ENCODE measurements at regions not wholly inside any gene's neighbourhood (a gene's known extent, or its start where the extent isn't known, plus 50 kb on each side); places are given as distances from the start of the nearest gene placed in this dataset.

- Histone ChIP-seq H3K27me3 (no peaks in the 10 kb centered on the region), H3K9me3 (no peaks in the 10 kb centered on the region), H3K36me3 (no peaks in the 10 kb centered on the region), H3K4me3 (no peak overlapping the region), H3K27ac (no peak overlapping the region), H3K4me1 (ENCODE audit: insufficient read depth) (no peaks in the 10 kb centered on the region)
- intact Hi-C loops (cut with DNase I): no loop called here
- TF ChIP-seq, protein P1, sequence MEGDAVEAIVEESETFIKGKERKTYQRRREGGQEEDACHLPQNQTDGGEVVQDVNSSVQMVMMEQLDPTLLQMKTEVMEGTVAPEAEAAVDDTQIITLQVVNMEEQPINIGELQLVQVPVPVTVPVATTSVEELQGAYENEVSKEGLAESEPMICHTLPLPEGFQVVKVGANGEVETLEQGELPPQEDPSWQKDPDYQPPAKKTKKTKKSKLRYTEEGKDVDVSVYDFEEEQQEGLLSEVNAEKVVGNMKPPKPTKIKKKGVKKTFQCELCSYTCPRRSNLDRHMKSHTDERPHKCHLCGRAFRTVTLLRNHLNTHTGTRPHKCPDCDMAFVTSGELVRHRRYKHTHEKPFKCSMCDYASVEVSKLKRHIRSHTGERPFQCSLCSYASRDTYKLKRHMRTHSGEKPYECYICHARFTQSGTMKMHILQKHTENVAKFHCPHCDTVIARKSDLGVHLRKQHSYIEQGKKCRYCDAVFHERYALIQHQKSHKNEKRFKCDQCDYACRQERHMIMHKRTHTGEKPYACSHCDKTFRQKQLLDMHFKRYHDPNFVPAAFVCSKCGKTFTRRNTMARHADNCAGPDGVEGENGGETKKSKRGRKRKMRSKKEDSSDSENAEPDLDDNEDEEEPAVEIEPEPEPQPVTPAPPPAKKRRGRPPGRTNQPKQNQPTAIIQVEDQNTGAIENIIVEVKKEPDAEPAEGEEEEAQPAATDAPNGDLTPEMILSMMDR (IDR thresholded peaks at IDR 0.05): no peak
- no peak for TF ChIP-seq EP300 (IDR thresholded peaks at IDR 0.05)
- TF ChIP-seq POLR2A (IDR thresholded peaks at IDR 0.05): no peak
- 89 to 95% (median 90%) methylated on average over 5 of the region's 5 CpGs for WGBS, 3 donors
- no peak for DNase-seq
These were observed 76.5 kb upstream of the ARID5B start for GRCh38 chr10:61825001-61825400.

DNA sequence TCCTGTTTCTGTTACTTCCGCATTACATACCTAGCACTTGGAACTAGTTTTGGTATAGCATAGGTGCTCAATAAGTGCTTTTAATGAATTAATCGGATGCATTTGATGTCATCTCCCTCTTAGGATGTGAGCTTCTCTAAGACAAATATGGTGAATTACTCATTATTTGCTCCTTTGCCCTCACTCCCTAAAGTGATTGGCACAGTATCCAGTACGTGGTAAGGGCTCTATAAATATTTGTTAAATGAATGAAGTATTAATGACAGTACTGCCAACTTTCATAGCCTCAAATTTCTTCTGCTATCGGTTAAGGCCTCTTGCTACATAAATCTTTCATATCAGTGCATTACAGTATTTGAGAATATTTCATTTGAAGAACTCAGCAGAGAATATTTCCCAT lies 75.9 kb upstream of the ARID5B start:
- no peak for DNase-seq
- intact Hi-C loops (cut with DNase I): no loop called here
- no peaks in the 10 kb centered on the region for H3K27me3 ChIP-seq
- no peak overlapping the region for H3K4me3 ChIP-seq
- H3K27ac ChIP-seq: no peak overlapping the region
- H3K4me1 ChIP-seq (ENCODE audit: insufficient read depth): no peaks in the 10 kb centered on the region
- no peaks in the 10 kb centered on the region for H3K36me3 ChIP-seq
- no peaks in the 10 kb centered on the region for H3K9me3 ChIP-seq
- no peak for TF ChIP-seq EP300 (IDR thresholded peaks at IDR 0.05)
- TF ChIP-seq, protein P1 (IDR thresholded peaks at IDR 0.05): no peak
- no peak for TF ChIP-seq POLR2A (IDR thresholded peaks at IDR 0.05)
- 53 to 58% (median 58%) methylated on average over 4 of the region's 4 CpGs for WGBS, 3 donors

DNA sequence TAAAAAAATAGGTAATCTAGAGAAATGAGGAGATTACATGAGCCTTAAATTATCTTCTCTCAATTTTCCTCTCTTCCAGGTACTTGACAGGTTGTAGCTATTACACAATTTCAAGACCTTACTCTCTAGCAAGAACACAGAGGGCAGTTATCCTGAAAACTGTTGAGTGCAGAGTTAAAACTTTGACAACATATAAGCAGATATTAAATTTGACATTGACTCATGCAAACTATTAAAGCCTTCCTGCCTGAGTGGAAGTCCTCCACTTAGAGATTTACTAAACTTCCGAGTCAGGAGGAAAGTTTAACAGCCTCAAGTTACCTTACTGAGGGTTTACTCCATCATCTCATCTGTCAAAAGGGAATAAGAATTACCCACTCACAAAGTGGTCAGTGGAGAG lies 73.5 kb upstream of the ARID5B start:
- no peak for DNase-seq
- H3K27ac ChIP-seq: no peak overlapping the region
- H3K36me3 ChIP-seq: no peaks in the 10 kb centered on the region
- WGBS, 3 donors: 89 to 99% (median 97%) methylated on average over 1 of the region's 1 CpG
- intact Hi-C loops (cut with DNase I): no loop called here
- H3K9me3 ChIP-seq: no peaks in the 10 kb centered on the region
- H3K4me3 ChIP-seq: no peak overlapping the region
- H3K4me1 ChIP-seq (ENCODE audit: insufficient read depth): no peaks in the 10 kb centered on the region
- TF ChIP-seq, protein P1 (IDR thresholded peaks at IDR 0.05): no peak
- no peak for TF ChIP-seq EP300 (IDR thresholded peaks at IDR 0.05)
- no peak for TF ChIP-seq POLR2A (IDR thresholded peaks at IDR 0.05)
- no peaks in the 10 kb centered on the region for H3K27me3 ChIP-seq

GRCh38 chr10:61828788-61829187 lies 72.7 kb upstream of the ARID5B start:
- Histone ChIP-seq H3K27ac (no peak overlapping the region), H3K4me3 (no peak overlapping the region), H3K9me3 (no peaks in the 10 kb centered on the region), H3K27me3 (no peaks in the 10 kb centered on the region), H3K4me1 (ENCODE audit: insufficient read depth) (no peaks in the 10 kb centered on the region), H3K36me3 (no peaks in the 10 kb centered on the region)
- TF ChIP-seq POLR2A (IDR thresholded peaks at IDR 0.05) (no peak), EP300 (IDR thresholded peaks at IDR 0.05) (no peak)
- TF ChIP-seq, protein P1 (IDR thresholded peaks at IDR 0.05): no peak
- no peak for DNase-seq
- whole genome bisulfite sequencing, 3 donors: 94 to 98% (median 95%) methylated on average over 3 of the region's 3 CpGs
- intact Hi-C loops (cut with DNase I): no loop called here
